ENCODE measurements at regions not wholly inside any gene's neighbourhood (a gene's known extent, or its start where the extent isn't known, plus 50 kb on each side); places are given as distances from the start of the nearest gene placed in this dataset.

DNA sequence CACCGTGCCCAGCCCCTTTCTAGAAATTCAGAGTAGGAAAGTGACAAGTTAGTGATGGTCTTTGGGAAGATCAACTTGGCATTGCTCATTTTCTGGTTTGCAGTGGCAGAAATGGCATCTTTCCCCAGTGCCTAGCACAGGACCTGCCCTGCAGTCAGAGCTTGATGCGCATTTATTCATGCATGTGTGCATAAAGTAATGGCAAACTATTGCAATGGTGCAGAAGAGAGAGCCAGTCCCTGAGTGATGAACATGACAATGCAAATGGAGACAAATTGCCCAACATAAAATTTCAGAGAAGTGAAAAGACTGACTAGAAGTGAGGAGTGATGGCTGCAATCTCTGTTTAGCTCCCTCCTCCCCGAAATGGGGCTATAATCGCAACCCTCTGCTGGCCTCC, 268.2 kb downstream of the CCSER2 start:
- TF ChIP-seq, protein P1, sequence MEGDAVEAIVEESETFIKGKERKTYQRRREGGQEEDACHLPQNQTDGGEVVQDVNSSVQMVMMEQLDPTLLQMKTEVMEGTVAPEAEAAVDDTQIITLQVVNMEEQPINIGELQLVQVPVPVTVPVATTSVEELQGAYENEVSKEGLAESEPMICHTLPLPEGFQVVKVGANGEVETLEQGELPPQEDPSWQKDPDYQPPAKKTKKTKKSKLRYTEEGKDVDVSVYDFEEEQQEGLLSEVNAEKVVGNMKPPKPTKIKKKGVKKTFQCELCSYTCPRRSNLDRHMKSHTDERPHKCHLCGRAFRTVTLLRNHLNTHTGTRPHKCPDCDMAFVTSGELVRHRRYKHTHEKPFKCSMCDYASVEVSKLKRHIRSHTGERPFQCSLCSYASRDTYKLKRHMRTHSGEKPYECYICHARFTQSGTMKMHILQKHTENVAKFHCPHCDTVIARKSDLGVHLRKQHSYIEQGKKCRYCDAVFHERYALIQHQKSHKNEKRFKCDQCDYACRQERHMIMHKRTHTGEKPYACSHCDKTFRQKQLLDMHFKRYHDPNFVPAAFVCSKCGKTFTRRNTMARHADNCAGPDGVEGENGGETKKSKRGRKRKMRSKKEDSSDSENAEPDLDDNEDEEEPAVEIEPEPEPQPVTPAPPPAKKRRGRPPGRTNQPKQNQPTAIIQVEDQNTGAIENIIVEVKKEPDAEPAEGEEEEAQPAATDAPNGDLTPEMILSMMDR (conservative IDR thresholded peaks at IDR 0.05; ENCODE audit: low read depth, low read length), result no peak
- TF ChIP-seq BHLHE40 (IDR thresholded peaks at IDR 0.05; ENCODE audit: low read depth, low read length), result no peak
- no peak for TF ChIP-seq POLR2A (IDR thresholded peaks at IDR 0.05; ENCODE audit: low read depth, low read length)
- TF ChIP-seq MXI1 (IDR thresholded peaks at IDR 0.05; ENCODE audit: borderline replicate concordance, low read depth, low read length), result no peak
- no peak for TF ChIP-seq RFX5 (IDR thresholded peaks at IDR 0.05; ENCODE audit: low read depth, low read length)
- no peak for TF ChIP-seq FOS (IDR thresholded peaks at IDR 0.05; ENCODE audit: low read depth, low read length)
- TF ChIP-seq SMC3 (IDR thresholded peaks at IDR 0.05; ENCODE audit: low read depth, low read length), result no peak
- TF ChIP-seq, protein P2, sequence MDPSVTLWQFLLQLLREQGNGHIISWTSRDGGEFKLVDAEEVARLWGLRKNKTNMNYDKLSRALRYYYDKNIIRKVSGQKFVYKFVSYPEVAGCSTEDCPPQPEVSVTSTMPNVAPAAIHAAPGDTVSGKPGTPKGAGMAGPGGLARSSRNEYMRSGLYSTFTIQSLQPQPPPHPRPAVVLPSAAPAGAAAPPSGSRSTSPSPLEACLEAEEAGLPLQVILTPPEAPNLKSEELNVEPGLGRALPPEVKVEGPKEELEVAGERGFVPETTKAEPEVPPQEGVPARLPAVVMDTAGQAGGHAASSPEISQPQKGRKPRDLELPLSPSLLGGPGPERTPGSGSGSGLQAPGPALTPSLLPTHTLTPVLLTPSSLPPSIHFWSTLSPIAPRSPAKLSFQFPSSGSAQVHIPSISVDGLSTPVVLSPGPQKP (IDR thresholded peaks at IDR 0.05; ENCODE audit: borderline replicate concordance, low read depth, low read length), result no peak
- TF ChIP-seq RCOR1 (IDR thresholded peaks at IDR 0.05; ENCODE audit: insufficient replicate concordance, low read length), result no peak
- no peak for TF ChIP-seq CHD1 (IDR thresholded peaks at IDR 0.05; ENCODE audit: low read depth, low read length)
- no peak for TF ChIP-seq MAZ (IDR thresholded peaks at IDR 0.05; ENCODE audit: borderline replicate concordance, low read depth, low read length)
- no peak for TF ChIP-seq CEBPB (IDR thresholded peaks at IDR 0.05; ENCODE audit: low read depth, low read length)
- TF ChIP-seq, protein P3, sequence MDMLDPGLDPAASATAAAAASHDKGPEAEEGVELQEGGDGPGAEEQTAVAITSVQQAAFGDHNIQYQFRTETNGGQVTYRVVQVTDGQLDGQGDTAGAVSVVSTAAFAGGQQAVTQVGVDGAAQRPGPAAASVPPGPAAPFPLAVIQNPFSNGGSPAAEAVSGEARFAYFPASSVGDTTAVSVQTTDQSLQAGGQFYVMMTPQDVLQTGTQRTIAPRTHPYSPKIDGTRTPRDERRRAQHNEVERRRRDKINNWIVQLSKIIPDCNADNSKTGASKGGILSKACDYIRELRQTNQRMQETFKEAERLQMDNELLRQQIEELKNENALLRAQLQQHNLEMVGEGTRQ (IDR thresholded peaks at IDR 0.05; ENCODE audit: low read depth, low read length), result no peak
- TF ChIP-seq RAD21 (IDR thresholded peaks at IDR 0.05; ENCODE audit: low read length), result no peak
